ENCODE measurements at regions not wholly inside any gene's neighbourhood (a gene's known extent, or its start where the extent isn't known, plus 50 kb on each side); places are given as distances from the start of the nearest gene placed in this dataset.

DNA sequence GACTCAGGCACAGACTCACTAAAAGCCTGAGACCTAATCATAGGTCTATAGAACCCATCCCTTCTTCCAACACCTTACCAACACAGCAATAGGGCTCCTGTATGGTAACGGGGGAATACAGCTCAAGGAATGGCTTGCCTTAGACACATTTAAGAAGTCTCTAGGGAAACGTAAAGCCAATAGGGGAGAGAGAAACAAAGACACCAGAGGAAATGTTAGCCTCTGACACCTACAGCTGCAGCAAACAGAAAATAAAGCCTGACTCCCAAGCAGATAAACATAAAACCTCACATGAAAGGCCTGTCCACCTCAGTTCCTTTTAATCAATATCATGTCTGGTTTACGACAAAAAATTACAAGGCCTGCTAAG, 51.1 kb upstream of the NCOA1 start:
- TF ChIP-seq, protein P1, sequence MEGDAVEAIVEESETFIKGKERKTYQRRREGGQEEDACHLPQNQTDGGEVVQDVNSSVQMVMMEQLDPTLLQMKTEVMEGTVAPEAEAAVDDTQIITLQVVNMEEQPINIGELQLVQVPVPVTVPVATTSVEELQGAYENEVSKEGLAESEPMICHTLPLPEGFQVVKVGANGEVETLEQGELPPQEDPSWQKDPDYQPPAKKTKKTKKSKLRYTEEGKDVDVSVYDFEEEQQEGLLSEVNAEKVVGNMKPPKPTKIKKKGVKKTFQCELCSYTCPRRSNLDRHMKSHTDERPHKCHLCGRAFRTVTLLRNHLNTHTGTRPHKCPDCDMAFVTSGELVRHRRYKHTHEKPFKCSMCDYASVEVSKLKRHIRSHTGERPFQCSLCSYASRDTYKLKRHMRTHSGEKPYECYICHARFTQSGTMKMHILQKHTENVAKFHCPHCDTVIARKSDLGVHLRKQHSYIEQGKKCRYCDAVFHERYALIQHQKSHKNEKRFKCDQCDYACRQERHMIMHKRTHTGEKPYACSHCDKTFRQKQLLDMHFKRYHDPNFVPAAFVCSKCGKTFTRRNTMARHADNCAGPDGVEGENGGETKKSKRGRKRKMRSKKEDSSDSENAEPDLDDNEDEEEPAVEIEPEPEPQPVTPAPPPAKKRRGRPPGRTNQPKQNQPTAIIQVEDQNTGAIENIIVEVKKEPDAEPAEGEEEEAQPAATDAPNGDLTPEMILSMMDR (IDR thresholded peaks at IDR 0.05), result no peak
- Histone ChIP-seq H3K4me1 (peaks cover 0 to 15% of the 10 kb centered on the region in 2 donors), H3K27ac (no peak overlapping the region), H3K27me3 (no peaks in the 10 kb centered on the region), H3K9me3 (no peaks in the 10 kb centered on the region), H3K4me3 (no peak overlapping the region), H3K36me3 (no peaks in the 10 kb centered on the region)
- DNase-seq (ENCODE audit: low spot score), result no peak

DNA sequence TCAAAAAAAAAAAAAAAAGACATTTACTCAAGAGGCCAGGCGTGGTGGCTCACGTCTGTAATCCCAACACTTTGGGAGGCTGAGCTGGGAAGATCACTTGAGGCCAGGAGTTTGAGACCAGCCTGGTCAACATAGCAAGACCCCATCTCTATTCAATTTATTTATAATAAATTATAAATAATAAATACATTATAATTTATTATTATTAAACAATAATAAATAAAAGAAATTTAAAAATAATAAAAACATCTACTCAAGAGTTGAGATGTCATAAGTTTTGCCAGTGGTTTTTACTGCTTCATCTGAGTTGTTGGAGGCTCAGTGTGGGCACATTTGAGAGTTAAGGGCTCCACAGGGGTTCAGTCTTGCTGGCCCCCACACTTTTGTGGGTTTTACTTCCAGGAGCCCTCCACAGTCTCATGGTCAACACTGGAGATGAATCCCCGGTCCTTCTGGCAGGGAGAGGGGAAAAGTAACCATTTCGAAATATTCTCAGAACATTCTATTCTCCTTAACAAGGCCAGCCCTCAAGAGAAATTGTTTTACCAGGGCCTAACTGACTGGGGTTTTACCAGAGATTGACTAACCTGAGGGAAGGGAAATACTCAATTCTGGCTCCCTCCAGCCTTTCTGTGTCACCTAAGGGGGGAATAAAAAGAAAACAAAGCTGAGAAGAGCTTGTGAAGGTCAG, 51.6 kb upstream of the NCOA1 start:
- no peak overlapping the region for H3K27ac ChIP-seq
- no peaks in the 10 kb centered on the region for H3K27me3 ChIP-seq
- H3K4me3 ChIP-seq, result no peak overlapping the region
- no peaks in the 10 kb centered on the region for H3K9me3 ChIP-seq
- H3K36me3 ChIP-seq, result no peaks in the 10 kb centered on the region
- no peak for DNase-seq (ENCODE audit: low spot score)
- peaks cover 0 to 20% of the 10 kb centered on the region in 2 donors for H3K4me1 ChIP-seq
- TF ChIP-seq, protein P1 (IDR thresholded peaks at IDR 0.05), result no peak

DNA sequence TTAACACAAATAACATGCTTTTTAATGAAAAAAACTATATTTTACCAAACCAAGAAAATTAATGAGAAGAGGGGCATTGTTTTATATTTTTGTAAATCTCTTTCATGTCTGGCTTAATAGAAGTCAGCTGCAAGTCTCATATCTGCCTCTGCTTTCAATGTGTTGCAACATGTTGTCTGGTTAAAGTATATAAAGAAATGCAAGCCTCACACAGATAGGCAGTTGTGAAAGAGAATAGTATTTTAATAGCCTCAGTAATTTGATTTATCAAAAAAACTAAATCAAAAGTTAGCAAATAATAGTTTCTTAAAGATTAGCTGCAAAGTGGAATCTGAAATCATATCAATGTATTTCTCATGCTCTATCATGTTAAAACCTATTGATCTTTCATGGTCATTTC, 52.9 kb upstream of the NCOA1 start:
- no peaks in the 10 kb centered on the region for H3K27me3 ChIP-seq
- H3K36me3 ChIP-seq, result no peaks in the 10 kb centered on the region
- TF ChIP-seq, protein P1 (IDR thresholded peaks at IDR 0.05), result no peak
- DNase-seq (ENCODE audit: low spot score), result no peak
- no peaks in the 10 kb centered on the region for H3K9me3 ChIP-seq
- H3K4me1 ChIP-seq, result peaks cover 0 to 30% of the 10 kb centered on the region in 2 donors
- H3K27ac ChIP-seq, result no peak overlapping the region
- no peak overlapping the region for H3K4me3 ChIP-seq

DNA sequence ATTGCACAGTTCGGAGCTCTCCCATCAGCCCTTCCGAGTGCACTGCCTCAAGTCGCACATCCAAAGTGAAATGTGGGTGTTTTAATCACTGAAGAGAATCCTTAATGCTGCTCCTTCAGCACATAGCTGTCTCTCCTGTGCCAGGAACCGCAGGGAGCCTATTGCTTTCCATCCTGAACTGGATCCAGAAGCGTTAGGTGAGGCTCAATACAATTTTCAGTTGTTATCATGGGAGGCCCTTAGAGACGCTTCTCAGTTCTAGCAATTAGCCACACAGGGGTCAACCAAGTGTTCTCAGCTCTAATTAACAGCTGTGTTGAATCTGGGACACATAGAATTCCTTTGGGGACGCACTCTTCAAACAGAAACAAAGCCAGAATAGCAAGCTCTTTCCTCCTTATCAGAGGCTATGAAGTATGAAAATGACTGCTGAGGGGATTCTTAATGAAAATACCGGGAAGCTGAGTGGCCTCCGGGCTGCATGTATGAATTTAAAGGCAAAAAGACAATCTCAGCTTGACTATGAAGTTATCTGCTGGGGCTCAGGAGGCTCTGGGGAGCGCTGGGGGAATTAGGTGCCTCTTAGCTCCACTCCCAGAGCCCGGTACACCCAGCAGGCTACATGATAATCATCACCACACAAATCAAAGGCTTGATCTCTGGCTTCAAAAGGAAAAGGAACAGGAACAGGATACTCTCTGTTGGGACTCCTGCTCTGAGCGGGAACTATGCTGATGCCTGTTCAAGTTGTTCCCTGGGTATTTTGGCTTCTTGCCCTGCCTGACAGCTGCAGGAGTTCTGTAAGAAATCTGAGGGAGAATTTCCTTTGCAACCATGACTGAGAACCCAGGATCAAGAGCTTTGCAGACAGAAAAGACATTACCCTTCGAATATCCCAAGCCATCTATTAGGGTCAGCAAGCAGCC, 55.4 kb upstream of the NCOA1 start:
- Histone ChIP-seq H3K4me1 (peaks cover 0 to 30% of the 10 kb centered on the region in 2 donors), H3K4me3 (no peak overlapping the region), H3K27me3 (no peaks in the 10 kb centered on the region), H3K9me3 (no peaks in the 10 kb centered on the region), H3K36me3 (no peaks in the 10 kb centered on the region), H3K27ac (peak overlapping the region; percentile 64 to 78)
- TF ChIP-seq, protein P1 (IDR thresholded peaks at IDR 0.05), result no peak
- DNase-seq (ENCODE audit: low spot score), result peak; percentile 83

DNA sequence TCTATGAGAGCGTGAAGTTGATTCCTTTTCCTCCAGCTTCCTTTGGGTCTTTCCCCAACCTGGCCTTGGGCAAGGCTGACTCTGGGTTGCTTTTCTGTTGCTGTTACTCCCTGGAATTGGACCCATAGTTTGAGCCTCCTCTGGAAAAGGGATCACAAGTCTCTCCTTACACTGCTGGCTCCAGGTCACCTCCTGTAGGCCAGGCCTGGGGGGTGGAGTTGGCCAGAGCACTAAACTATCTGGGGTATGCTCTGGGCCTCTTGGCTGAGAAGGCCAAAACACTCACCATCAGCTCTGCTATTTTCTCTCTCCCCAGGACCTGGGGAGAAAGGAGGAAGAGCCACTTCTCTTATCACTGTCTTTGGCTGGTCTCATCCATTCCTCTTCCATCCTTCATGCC, 56.5 kb upstream of the NCOA1 start:
- Histone ChIP-seq H3K27me3 (no peaks in the 10 kb centered on the region), H3K27ac (peak overlapping the region; percentile 64 to 78), H3K9me3 (no peaks in the 10 kb centered on the region), H3K4me1 (peaks cover 0 to 30% of the 10 kb centered on the region in 2 donors), H3K4me3 (no peak overlapping the region), H3K36me3 (no peaks in the 10 kb centered on the region)
- TF ChIP-seq, protein P1 (IDR thresholded peaks at IDR 0.05), result no peak
- DNase-seq (ENCODE audit: low spot score), result no peak

All from right atrium auricular region (tissue), 2 donors.